ENCODE measurements at regions not wholly inside any gene's neighbourhood (a gene's known extent, or its start where the extent isn't known, plus 50 kb on each side); places are given as distances from the start of the nearest gene placed in this dataset.

GRCh38 chr1:112304612-112305011 lies 91.4 kb upstream of the CTTNBP2NL start:
- H3K4me3 ChIP-seq (ENCODE audit: low read depth, low read length): no peak overlapping the region
- TF ChIP-seq CTCF (IDR thresholded peaks at IDR 0.05; ENCODE audit: low read depth, low read length, missing control alignments): no peak
- DNase-seq (ENCODE audit: low read depth): no peak

- no peak for DNase-seq (ENCODE audit: low read depth)
- H3K4me3 ChIP-seq (ENCODE audit: low read depth, low read length): no peak overlapping the region
- TF ChIP-seq CTCF (IDR thresholded peaks at IDR 0.05; ENCODE audit: low read depth, low read length, missing control alignments): no peak
Measured at GRCh38 chr1:112307930-112308591, 88.0 kb upstream of the CTTNBP2NL start.

- TF ChIP-seq CTCF (IDR thresholded peaks at IDR 0.05; ENCODE audit: low read depth, low read length, missing control alignments): no peak
- no peak for DNase-seq (ENCODE audit: low read depth)
- H3K4me3 ChIP-seq (ENCODE audit: low read depth, low read length): no peak overlapping the region
Measured at GRCh38 chr1:112308716-112309115, 87.3 kb upstream of the CTTNBP2NL start.

GRCh38 chr1:112309499-112309898 lies 86.5 kb upstream of the CTTNBP2NL start:
- TF ChIP-seq CTCF (IDR thresholded peaks at IDR 0.05; ENCODE audit: low read depth, low read length, missing control alignments): no peak
- H3K4me3 ChIP-seq (ENCODE audit: low read depth, low read length): no peak overlapping the region
- DNase-seq (ENCODE audit: low read depth): no peak

GRCh38 chr1:112312315-112312714 lies 83.7 kb upstream of the CTTNBP2NL start:
- no peak for TF ChIP-seq CTCF (IDR thresholded peaks at IDR 0.05; ENCODE audit: low read depth, low read length, missing control alignments)
- no peak for DNase-seq (ENCODE audit: low read depth)
- H3K4me3 ChIP-seq (ENCODE audit: low read depth, low read length): no peak overlapping the region

GRCh38 chr1:112312879-112313278 lies 83.1 kb upstream of the CTTNBP2NL start:
- no peak for DNase-seq (ENCODE audit: low read depth)
- no peak for TF ChIP-seq CTCF (IDR thresholded peaks at IDR 0.05; ENCODE audit: low read depth, low read length, missing control alignments)
- no peak overlapping the region for H3K4me3 ChIP-seq (ENCODE audit: low read depth, low read length)

GRCh38 chr1:112316254-112316913 lies 79.6 kb upstream of the CTTNBP2NL start:
- DNase-seq (ENCODE audit: low read depth): no peak
- no peak for TF ChIP-seq CTCF (IDR thresholded peaks at IDR 0.05; ENCODE audit: low read depth, low read length, missing control alignments)
- H3K4me3 ChIP-seq (ENCODE audit: low read depth, low read length): no peak overlapping the region
